SK-N-MC (cell line): ENCODE measurements at regions not wholly inside any gene's neighbourhood (a gene's known extent, or its start where the extent isn't known, plus 50 kb on each side); places are given as distances from the start of the nearest gene placed in this dataset.

Experiments
- EZH2 ChIP-seq: fragments of 200-600 bp; sonication (generic); IDR thresholded peaks from one replicate; pipeline ENCODE4 v1.6.1; 2017; ENCODE audit warnings: antibody characterized with exemption
- FOXP2 ChIP-seq: optimal IDR thresholded peaks from 2 replicates; pipeline ENCODE3; 2011; ENCODE audit warnings: mild to moderate bottlenecking, moderate library complexity; ENCODE audit not compliant: insufficient read depth; ENCODE audit errors: extremely low read length, control extremely low read depth
- POLR2AphosphoS5 ChIP-seq: IDR thresholded peaks from 2 replicates; pipeline ENCODE4 v1.6.1; 2012; ENCODE audit warnings: mild to moderate bottlenecking, low read depth, low read length, borderline replicate concordance

- TF ChIP-seq POLR2AphosphoS5: no peak
- TF ChIP-seq EZH2: no peak
- TF ChIP-seq FOXP2: no peak
Observed at GRCh38 chr6:159101656-159102055, 56.9 kb upstream of the TAGAP start.
